ENCODE measurements at regions not wholly inside any gene's neighbourhood (a gene's known extent, or its start where the extent isn't known, plus 50 kb on each side); places are given as distances from the start of the nearest gene placed in this dataset.
A peak's percentile ranks its signal among the peaks of the same experiment; 100 is the strongest.

DNA sequence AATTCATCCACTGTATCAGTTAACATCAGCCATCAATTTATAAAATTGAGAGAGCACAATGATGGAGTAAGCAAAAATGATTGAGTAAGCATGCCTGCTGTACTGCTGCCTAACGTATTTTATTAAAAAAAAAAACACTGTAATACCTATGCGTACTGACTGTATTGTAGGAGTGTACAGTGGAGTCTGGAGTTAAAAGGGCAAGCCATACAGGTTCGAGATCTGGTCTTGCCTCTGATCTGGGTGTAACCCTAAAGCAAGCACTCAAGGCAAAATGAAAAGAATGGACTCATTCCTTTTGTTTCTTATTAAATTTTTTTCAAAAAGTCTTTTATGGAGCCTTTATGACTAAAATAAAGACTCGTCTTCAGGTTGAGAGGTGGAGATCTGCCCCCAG, 894.2 kb upstream of the INTU start:
- TF ChIP-seq, protein P1, sequence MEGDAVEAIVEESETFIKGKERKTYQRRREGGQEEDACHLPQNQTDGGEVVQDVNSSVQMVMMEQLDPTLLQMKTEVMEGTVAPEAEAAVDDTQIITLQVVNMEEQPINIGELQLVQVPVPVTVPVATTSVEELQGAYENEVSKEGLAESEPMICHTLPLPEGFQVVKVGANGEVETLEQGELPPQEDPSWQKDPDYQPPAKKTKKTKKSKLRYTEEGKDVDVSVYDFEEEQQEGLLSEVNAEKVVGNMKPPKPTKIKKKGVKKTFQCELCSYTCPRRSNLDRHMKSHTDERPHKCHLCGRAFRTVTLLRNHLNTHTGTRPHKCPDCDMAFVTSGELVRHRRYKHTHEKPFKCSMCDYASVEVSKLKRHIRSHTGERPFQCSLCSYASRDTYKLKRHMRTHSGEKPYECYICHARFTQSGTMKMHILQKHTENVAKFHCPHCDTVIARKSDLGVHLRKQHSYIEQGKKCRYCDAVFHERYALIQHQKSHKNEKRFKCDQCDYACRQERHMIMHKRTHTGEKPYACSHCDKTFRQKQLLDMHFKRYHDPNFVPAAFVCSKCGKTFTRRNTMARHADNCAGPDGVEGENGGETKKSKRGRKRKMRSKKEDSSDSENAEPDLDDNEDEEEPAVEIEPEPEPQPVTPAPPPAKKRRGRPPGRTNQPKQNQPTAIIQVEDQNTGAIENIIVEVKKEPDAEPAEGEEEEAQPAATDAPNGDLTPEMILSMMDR (IDR thresholded peaks at IDR 0.05), result no peak
- no peaks in the 10 kb centered on the region for H3K27me3 ChIP-seq
- H3K4me1 ChIP-seq, result peaks cover 0 to 29% (median 4%) of the 10 kb centered on the region in 4 donors
- H3K27ac ChIP-seq, result no peak overlapping the region
- no peaks in the 10 kb centered on the region for H3K9me3 ChIP-seq
- no peak overlapping the region for H3K4me3 ChIP-seq
- no peak for DNase-seq
- intact Hi-C loops (cut with DNase I; ENCODE audit: low total_unique reads), result no loop called here
- H3K36me3 ChIP-seq, result no peaks in the 10 kb centered on the region

DNA sequence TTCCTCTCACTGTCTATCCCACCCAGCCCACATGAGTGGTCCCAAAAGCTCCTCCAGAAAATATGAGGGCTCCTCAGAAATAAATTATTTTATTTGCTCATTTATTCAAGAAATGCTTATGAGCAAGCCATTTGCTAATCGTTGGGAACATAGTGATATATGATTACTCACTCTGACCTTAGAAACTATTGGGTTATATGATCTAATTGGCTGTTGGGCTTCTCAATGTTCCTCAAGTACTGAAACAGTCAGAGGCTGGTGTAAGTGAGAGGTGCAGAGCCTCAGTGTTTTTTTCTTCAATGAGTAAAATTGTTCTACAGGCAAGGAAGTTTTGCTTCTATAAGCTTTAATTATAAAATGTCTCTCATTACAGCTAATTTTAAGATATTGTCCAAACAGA, 893.8 kb upstream of the INTU start:
- H3K4me3 ChIP-seq, result no peak overlapping the region
- intact Hi-C loops (cut with DNase I; ENCODE audit: low total_unique reads), result no loop called here
- H3K4me1 ChIP-seq, result peaks cover 0 to 32% (median 5%) of the 10 kb centered on the region in 4 donors
- no peak for DNase-seq
- TF ChIP-seq, protein P1 (IDR thresholded peaks at IDR 0.05), result no peak
- H3K36me3 ChIP-seq, result no peaks in the 10 kb centered on the region
- no peaks in the 10 kb centered on the region for H3K27me3 ChIP-seq
- H3K27ac ChIP-seq, result no peak overlapping the region
- no peaks in the 10 kb centered on the region for H3K9me3 ChIP-seq

DNA sequence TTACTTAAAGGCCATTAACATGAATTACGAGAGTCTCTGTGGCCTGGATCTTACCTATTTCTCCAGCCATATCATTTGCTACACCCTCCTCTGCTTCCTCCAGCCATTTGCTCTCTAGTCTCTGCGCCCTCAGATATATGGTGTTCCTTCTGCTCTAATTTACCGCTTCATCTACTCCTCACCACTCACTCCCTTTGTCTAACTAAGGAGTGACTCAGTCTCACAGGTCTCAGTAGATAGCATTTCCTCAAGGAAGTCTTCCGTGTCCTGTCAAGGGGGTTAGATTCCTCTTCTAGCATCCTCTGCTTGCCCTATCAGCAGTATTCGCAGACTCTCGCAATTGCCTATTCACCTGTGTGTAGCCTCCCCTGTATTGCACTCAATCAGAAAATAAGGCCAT, 892.1 kb upstream of the INTU start:
- H3K27me3 ChIP-seq, result no peaks in the 10 kb centered on the region
- no peak overlapping the region for H3K4me3 ChIP-seq
- H3K36me3 ChIP-seq, result no peaks in the 10 kb centered on the region
- no peak for DNase-seq
- H3K27ac ChIP-seq, result no peak overlapping the region
- intact Hi-C loops (cut with DNase I; ENCODE audit: low total_unique reads), result no loop called here
- H3K4me1 ChIP-seq, result peaks cover 0 to 32% (median 5%) of the 10 kb centered on the region in 4 donors
- TF ChIP-seq, protein P1 (IDR thresholded peaks at IDR 0.05), result no peak
- H3K9me3 ChIP-seq, result peaks cover 0 to 4% (median 0%) of the 10 kb centered on the region in 3 donors

DNA sequence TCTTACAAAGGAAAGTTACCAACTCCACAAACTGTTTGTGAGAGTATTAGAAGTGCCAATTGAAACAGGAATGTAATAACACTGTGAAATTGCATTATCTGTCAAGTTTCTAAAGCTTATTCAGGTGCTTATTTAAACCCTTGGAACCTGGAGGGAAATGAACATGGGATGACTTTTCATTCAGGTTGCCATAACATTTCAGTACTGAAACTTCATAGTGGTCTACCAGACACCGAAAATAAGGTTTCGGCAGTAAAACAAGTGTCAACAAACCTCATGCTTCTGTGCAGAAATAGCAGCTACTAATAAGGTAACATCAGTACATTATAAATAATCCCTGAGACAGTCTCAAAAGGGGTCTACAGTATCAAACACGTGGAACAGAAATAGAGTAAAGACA, 890.7 kb upstream of the INTU start:
- TF ChIP-seq, protein P1 (IDR thresholded peaks at IDR 0.05), result no peak
- no peak overlapping the region for H3K4me3 ChIP-seq
- no peaks in the 10 kb centered on the region for H3K36me3 ChIP-seq
- H3K27ac ChIP-seq, result peak overlapping the region; percentile 26 to 36
- peaks cover 0 to 7% (median 0%) of the 10 kb centered on the region in 3 donors for H3K9me3 ChIP-seq
- intact Hi-C loops (cut with DNase I; ENCODE audit: low total_unique reads), result no loop called here
- H3K4me1 ChIP-seq, result peaks cover 0 to 26% (median 5%) of the 10 kb centered on the region in 4 donors
- no peaks in the 10 kb centered on the region for H3K27me3 ChIP-seq
- DNase-seq, result no peak

DNA sequence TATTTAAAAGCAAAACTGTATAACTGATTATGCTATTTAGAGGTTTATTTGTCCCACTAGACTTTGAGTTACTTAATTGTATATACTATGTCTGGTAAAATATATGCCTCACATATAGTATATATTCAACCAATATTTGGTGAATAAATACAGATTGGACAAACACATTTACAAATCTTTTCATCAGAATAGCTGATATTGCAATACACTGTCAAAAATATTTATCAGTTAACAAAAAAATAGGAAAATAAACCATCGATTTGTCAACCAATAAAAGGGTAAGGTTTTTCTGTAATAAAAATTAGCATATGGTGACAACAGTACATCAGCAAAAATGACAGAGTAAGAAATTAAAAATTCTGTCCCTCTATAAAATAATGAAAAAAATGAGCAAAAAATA, 889.9 kb upstream of the INTU start:
- no peaks in the 10 kb centered on the region for H3K36me3 ChIP-seq
- TF ChIP-seq, protein P1 (IDR thresholded peaks at IDR 0.05), result no peak
- H3K4me1 ChIP-seq, result peaks cover 0 to 26% (median 5%) of the 10 kb centered on the region in 4 donors
- no peaks in the 10 kb centered on the region for H3K27me3 ChIP-seq
- H3K9me3 ChIP-seq, result peaks cover 0 to 7% (median 0%) of the 10 kb centered on the region in 3 donors
- H3K4me3 ChIP-seq, result no peak overlapping the region
- H3K27ac ChIP-seq, result peak overlapping the region in 1 of 2 donors; percentile 36
- intact Hi-C loops (cut with DNase I; ENCODE audit: low total_unique reads), result no loop called here
- no peak for DNase-seq

DNA sequence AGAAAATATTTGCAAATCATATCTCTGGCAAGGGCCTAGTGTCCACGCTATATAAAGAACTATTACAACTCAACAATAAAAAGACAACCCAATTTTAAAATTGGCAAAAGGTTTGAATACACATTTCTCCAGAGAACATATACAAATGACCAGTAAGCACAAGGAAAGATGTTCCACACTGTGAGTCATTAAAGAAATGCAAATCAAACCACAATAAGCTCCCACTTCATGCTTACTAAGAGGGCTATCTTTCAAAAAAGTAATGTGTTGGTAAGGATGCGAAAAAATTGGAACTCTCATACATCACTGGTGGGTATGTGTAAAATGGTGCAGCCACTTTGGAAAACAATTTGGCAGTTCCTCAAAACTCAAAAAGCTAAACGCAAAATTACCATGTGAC, 884.0 kb upstream of the INTU start:
- Histone ChIP-seq H3K27me3 (no peaks in the 10 kb centered on the region), H3K36me3 (no peaks in the 10 kb centered on the region), H3K27ac (no peak overlapping the region), H3K4me1 (peaks cover 0 to 7% (median 1%) of the 10 kb centered on the region in 4 donors), H3K4me3 (no peak overlapping the region), H3K9me3 (peaks cover 0 to 7% (median 0%) of the 10 kb centered on the region in 3 donors)
- TF ChIP-seq, protein P1 (IDR thresholded peaks at IDR 0.05), result no peak
- intact Hi-C loops (cut with DNase I; ENCODE audit: low total_unique reads), result no loop called here
- no peak for DNase-seq
